ENCODE measurements at regions not wholly inside any gene's neighbourhood (a gene's known extent, or its start where the extent isn't known, plus 50 kb on each side); places are given as distances from the start of the nearest gene placed in this dataset.

GRCh38 chr7:156236936-156237599, 403.5 kb upstream of the RNF32 start:
- no peak overlapping the region for H3K4me3 ChIP-seq (ENCODE audit: control insufficient read depth, low read depth, low read length)
- no peak for TF ChIP-seq CTCF (conservative IDR thresholded peaks at IDR 0.05; ENCODE audit: control insufficient read depth, insufficient read depth, low read depth, low read length)
- DNase-seq (ENCODE audit: low read depth): no peak

GRCh38 chr7:156236181-156236889, 404.2 kb upstream of the RNF32 start:
- TF ChIP-seq CTCF (conservative IDR thresholded peaks at IDR 0.05; ENCODE audit: control insufficient read depth, insufficient read depth, low read depth, low read length): no peak
- no peak for DNase-seq (ENCODE audit: low read depth)
- H3K4me3 ChIP-seq (ENCODE audit: control insufficient read depth, low read depth, low read length): no peak overlapping the region

- H3K4me3 ChIP-seq (ENCODE audit: control insufficient read depth, low read depth, low read length): no peak overlapping the region
- no peak for DNase-seq (ENCODE audit: low read depth)
- no peak for TF ChIP-seq CTCF (conservative IDR thresholded peaks at IDR 0.05; ENCODE audit: control insufficient read depth, insufficient read depth, low read depth, low read length)
Measured at GRCh38 chr7:156234666-156235494, 405.7 kb upstream of the RNF32 start.

GRCh38 chr7:156234192-156234591, 406.4 kb upstream of the RNF32 start:
- no peak for DNase-seq (ENCODE audit: low read depth)
- no peak for TF ChIP-seq CTCF (conservative IDR thresholded peaks at IDR 0.05; ENCODE audit: control insufficient read depth, insufficient read depth, low read depth, low read length)
- H3K4me3 ChIP-seq (ENCODE audit: control insufficient read depth, low read depth, low read length): no peak overlapping the region

GRCh38 chr7:156232931-156233705, 407.5 kb upstream of the RNF32 start:
- H3K4me3 ChIP-seq (ENCODE audit: control insufficient read depth, low read depth, low read length): no peak overlapping the region
- no peak for TF ChIP-seq CTCF (conservative IDR thresholded peaks at IDR 0.05; ENCODE audit: control insufficient read depth, insufficient read depth, low read depth, low read length)
- DNase-seq (ENCODE audit: low read depth): no peak

- TF ChIP-seq CTCF (conservative IDR thresholded peaks at IDR 0.05; ENCODE audit: control insufficient read depth, insufficient read depth, low read depth, low read length): no peak
Measured at GRCh38 chr7:156230576-156230975, 410.0 kb upstream of the RNF32 start.

More at GRCh38 chr7:156230576-156230975, 410.0 kb upstream of the RNF32 start:
- no peak overlapping the region for H3K4me3 ChIP-seq (ENCODE audit: control insufficient read depth, low read depth, low read length)
- no peak for DNase-seq (ENCODE audit: low read depth)
